Tibial artery (tissue), 4 donors: ENCODE measurements at regions not wholly inside any gene's neighbourhood (a gene's known extent, or its start where the extent isn't known, plus 50 kb on each side); places are given as distances from the start of the nearest gene placed in this dataset.

Experiments
- DNase-seq, 2 donors: peaks; one replicate each; pipeline ENCODE4 v3.0.0-alpha.2; 2019
- H3K27ac ChIP-seq, 2 donors: fragments of 200-600 bp; sonication (generic) in 1 of 2; 1 replicate in 1 of 2; 2 replicates in 1 of 2; pipeline ENCODE4 v1.5.1; 2018 to 2019; ENCODE audit warnings: mild to moderate bottlenecking in 1 of 2
- H3K27me3 ChIP-seq, 2 donors: fragments of 200-600 bp; sonication (generic) in 1 of 2; one replicate each; pipeline versions ENCODE4 v1.5.1 to v1.6.0; 2016 to 2019
- H3K36me3 ChIP-seq, 3 donors: fragments of 200-600 bp; sonication (generic) in 2 of 3; one replicate each; pipeline ENCODE4 v1.5.1; 2016 to 2019; ENCODE audit warnings: mild to moderate bottlenecking in 2 of 3
- H3K4me1 ChIP-seq, 4 donors: fragments of 200-600 bp; sonication (generic) in 2 of 4; 1 replicate in 3 of 4; 2 replicates in 1 of 4; pipeline ENCODE4 v1.5.1; 2016 to 2019
- H3K4me3 ChIP-seq, 2 donors: fragments of 200-600 bp; sonication (generic) in 1 of 2; 1 replicate in 1 of 2; 2 replicates in 1 of 2; pipeline ENCODE4 v1.5.1; 2018 to 2019; ENCODE audit warnings: mild to moderate bottlenecking in 2 of 2
- H3K9me3 ChIP-seq, 3 donors: fragments of 200-600 bp; sonication (generic) in 1 of 3; one replicate each; pipeline ENCODE4 v1.5.1; 2016 to 2019
- CTCF ChIP-seq, 2 experiments: fragments of 200-600 bp in 1 of 2; fragments of 450-650 bp in 1 of 2; IDR thresholded peaks; one replicate each; pipeline ENCODE4 v1.5.1; 2017 to 2019; ENCODE audit warnings: antibody characterized with exemption in 2 of 2, mild to moderate bottlenecking in 1 of 2, moderate library complexity in 1 of 2
- intact Hi-C: fragments of 100-400 bp; cut with DNase I; formaldehyde crosslinking; loops from one replicate; pipeline ENCODE4 v1.15.0; 2023; ENCODE audit warnings: low total_unique reads

- no peak for DNase-seq
- Histone ChIP-seq H3K4me1 (peaks cover 0 to 6% (median 2%) of the 10 kb centered on the region in 4 donors), H3K9me3 (no peaks in the 10 kb centered on the region), H3K27ac (no peak overlapping the region), H3K4me3 (no peak overlapping the region), H3K36me3 (no peaks in the 10 kb centered on the region), H3K27me3 (peaks cover 0 to 10% of the 10 kb centered on the region in 2 donors)
- TF ChIP-seq CTCF (IDR thresholded peaks at IDR 0.05) = no peak
- intact Hi-C loops = no loop called here
Measured at GRCh38 chr6:28727559-28728211, 196.1 kb downstream of the TRIM27 start.

- Histone ChIP-seq H3K27ac (no peak overlapping the region), H3K27me3 (peaks cover 0 to 23% of the 10 kb centered on the region in 2 donors), H3K4me3 (peak overlapping the region; percentile 52 to 53), H3K4me1 (peaks cover 0 to 6% (median 2%) of the 10 kb centered on the region in 4 donors), H3K36me3 (no peaks in the 10 kb centered on the region), H3K9me3 (peaks cover 0 to 6% (median 0%) of the 10 kb centered on the region in 3 donors)
- no peak for TF ChIP-seq CTCF (IDR thresholded peaks at IDR 0.05)
- no peak for DNase-seq
- intact Hi-C loops = no loop called here
Measured at GRCh38 chr6:28729501-28730402, 194.0 kb downstream of the TRIM27 start.

- intact Hi-C loops = loop anchor here (2.0 kb wide), 1 partner anchor 49 kb away; no protein-coding TSS in a partner anchor
- peaks cover 0 to 6% (median 0%) of the 10 kb centered on the region in 3 donors for H3K9me3 ChIP-seq
- no peak overlapping the region for H3K4me3 ChIP-seq
- H3K4me1 ChIP-seq = peaks cover 0 to 6% (median 2%) of the 10 kb centered on the region in 4 donors
- H3K36me3 ChIP-seq = no peaks in the 10 kb centered on the region
- no peak for DNase-seq
- TF ChIP-seq CTCF (IDR thresholded peaks at IDR 0.05) = no peak
- H3K27ac ChIP-seq = no peak overlapping the region
- H3K27me3 ChIP-seq = peaks cover 0 to 45% of the 10 kb centered on the region in 2 donors
Measured at GRCh38 chr6:28732052-28732451, 191.7 kb downstream of the TRIM27 start.

- Histone ChIP-seq H3K9me3 (peaks cover 0 to 13% (median 0%) of the 10 kb centered on the region in 3 donors), H3K27me3 (peaks cover 0 to 69% of the 10 kb centered on the region in 2 donors), H3K27ac (no peak overlapping the region), H3K36me3 (no peaks in the 10 kb centered on the region), H3K4me1 (peaks cover 0 to 4% (median 0%) of the 10 kb centered on the region in 4 donors), H3K4me3 (no peak overlapping the region)
- intact Hi-C loops = no loop called here
- no peak for DNase-seq
- no peak for TF ChIP-seq CTCF (IDR thresholded peaks at IDR 0.05)
Measured at GRCh38 chr6:28734443-28734959, 189.3 kb downstream of the TRIM27 start.

GRCh38 chr6:28736121-28736520 lies 187.7 kb downstream of the TRIM27 start:
- H3K4me1 ChIP-seq = no peaks in the 10 kb centered on the region
- H3K36me3 ChIP-seq = no peaks in the 10 kb centered on the region
- no peak overlapping the region for H3K4me3 ChIP-seq
- H3K27ac ChIP-seq = no peak overlapping the region
- peaks cover 0 to 13% (median 0%) of the 10 kb centered on the region in 3 donors for H3K9me3 ChIP-seq
- TF ChIP-seq CTCF (IDR thresholded peaks at IDR 0.05) = no peak
- H3K27me3 ChIP-seq = peaks cover 0 to 85% of the 10 kb centered on the region in 2 donors
- intact Hi-C loops = no loop called here
- no peak for DNase-seq
